ENCODE measurements at regions not wholly inside any gene's neighbourhood (a gene's known extent, or its start where the extent isn't known, plus 50 kb on each side); places are given as distances from the start of the nearest gene placed in this dataset.

- no peak for DNase-seq
Measured at GRCh38 chr2:215681799-215682596, 246.1 kb upstream of the FN1 start.

DNA sequence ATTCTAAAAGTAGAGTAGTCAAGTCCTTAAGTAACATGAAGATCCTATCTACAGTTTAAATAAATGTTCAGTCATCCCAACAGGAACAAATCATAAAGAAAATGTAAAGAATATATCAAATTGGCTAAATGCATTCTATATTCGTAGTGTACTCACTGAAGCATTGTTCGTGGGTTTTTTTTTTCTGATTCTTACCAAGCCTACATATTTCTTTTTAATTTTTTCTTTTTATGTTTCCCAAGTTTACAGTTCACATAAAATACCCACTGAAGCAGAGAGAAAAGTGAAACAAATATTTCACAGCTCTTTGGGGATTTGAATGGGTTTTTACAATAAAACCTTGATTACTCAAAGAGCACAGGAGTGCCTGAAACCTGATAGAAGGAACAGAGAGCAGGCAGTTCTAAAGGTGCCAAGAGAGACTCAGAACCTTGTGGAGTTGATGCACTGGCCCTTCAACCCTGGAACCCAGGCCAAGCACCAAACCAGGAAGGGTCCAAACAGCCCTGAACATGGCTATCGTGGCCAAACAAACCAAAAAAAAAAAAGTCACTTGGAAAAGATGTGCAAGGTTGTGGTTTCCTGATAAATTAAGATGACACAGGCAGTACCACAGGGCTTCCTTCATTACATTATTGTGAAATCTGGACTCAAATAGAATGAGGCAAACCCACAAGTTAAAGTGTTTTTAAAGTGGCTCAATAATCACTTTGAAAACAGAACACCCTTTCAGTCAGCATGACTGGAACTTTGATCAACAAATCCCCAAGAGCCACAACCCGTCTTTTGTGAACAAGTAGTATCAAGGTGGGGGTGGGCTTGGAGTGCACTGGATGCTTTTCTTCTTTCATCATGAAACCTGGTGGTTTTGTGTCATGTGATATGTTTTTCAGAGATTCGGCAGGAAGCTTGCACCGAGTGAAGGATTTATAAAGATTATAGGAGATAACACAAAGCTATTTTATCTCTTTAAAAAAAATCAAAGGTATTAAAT, 245.0 kb upstream of the FN1 start:
- DNase-seq: no peak

- DNase-seq: no peak
Measured at GRCh38 chr2:215678094-215678493, 242.2 kb upstream of the FN1 start.

DNA sequence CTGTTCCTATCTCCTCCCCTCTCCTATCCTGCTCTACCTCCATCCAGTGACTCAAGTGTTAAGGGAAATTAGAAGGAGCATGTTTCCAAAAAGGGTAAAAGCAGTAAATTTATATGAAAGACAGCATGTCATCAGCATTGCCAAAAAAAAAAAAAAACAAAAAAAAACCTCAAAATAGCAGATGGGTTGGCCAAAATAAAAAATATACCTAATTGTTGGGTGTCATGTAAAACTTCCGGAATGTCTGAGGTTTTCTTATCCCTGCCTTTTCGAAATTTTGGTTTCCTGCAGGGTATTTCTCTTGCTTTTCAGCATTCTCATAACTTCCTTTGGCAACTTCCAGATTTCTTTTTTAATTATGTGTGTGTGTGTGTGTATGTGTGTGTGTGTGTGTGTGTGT, 241.6 kb upstream of the FN1 start:
- no peak for DNase-seq

DNA sequence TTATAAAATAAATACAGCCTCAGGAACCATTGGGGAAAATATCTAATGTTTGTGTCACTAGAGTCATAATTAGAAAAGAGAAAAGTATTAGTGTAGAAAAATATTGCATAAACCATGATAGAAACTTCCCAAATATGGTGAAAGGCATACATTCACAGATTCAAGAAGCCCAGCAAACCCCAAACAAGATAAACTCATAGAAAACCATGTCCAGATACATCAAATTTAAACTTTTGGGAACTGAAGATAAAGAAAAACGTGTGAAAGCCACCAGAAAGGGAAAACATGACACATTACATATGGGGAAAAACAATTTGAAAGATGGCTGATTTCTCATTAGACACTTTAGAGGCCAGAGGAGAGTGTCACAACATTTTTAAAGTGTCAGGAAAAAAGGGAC, 236.5 kb upstream of the FN1 start:
- DNase-seq: no peak

DNA sequence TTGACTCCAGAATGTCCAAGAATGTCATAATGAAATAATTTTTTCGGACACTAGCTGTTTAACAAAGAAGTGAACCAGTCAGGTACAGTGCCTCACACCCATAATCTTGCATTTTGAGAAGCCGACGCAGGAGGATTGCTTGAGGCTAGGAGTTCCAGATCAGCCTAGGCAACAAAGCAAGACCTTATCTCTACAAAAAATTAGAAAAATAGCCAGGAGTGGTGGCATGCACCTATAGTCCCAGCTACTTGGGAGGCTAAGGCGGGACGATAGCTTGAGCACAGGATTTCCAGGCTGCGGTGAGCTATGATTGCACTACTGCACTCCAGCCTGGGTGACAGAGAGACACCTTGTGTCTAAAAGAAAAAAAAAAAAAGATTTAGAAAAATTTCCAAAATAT, 235.8 kb upstream of the FN1 start:
- DNase-seq: no peak

DNA sequence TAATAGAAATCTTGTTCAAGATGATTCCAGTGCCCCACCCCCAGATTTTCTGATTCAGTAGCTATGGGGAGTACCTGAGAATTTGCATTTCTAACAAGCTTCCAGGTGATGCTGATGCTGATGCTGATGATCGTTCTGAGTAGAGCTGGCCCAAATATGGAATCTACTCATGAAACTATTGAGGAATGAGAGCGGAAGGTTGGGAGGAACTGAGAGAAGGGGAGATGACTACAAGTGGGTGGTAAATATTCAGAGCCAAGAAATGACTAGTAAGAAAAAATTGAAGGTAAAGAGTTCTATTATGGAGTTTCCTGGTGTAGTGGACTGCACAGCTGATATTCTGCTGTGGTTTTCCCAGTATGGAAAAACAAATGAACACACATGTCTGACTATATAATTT, 235.4 kb upstream of the FN1 start:
- DNase-seq: no peak

GRCh38 chr2:215670396-215670795, 234.5 kb upstream of the FN1 start:
- DNase-seq: no peak

DNA sequence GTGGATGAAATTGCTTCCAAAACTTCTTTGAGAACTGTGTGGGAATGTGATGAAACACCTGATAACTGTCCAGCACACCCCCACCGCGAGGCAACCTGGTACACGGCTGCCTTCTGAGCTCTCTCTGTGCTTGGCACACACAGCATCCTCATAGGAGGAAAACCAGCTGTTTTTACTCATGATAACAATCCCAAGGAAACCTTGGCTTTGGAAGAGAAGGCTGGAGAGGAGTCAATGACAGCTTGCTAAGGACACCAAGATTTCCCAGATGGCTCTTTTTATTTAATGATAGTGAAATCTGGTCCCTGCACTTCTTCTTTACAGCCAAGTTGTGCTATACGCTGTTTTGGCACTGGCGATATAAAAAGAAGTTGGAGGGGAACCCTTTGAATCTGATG, 232.5 kb upstream of the FN1 start:
- no peak for DNase-seq

DNA sequence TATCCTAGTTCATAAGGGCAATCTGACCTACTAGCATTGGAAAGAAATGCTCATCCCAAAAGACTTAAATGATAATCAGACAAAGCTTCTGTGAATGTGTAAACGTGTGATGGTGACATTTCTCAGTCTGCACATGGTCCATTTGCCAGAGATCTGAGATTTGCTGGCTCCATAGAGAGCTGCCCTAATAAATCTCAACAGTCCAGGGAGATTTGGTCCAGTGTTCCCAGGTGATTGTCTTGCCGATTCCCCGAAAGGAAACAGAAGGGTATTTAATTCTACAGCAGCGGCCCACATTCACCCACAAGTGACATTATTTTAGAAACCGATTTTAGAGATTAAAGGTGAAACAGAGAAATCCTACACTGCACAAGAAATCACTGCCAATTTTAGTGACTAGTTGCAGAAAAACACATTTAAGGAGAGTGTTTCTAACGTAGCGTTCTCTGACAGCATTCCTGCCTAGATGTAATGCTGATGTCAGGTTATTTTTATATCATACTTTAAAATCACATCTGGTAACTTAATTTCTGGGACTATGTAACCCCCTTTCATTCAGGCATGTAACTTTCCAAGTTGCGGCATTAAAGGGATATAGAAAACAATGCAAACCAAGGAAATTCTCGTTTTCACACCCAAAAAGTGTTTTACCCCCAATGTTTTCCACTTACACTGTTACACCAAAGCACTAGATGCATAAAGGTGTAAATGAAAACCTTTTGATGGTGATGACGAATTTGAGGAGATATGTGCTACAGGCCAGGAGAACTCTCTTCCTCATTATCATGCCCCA, 231.9 kb upstream of the FN1 start:
- no peak for DNase-seq

- DNase-seq: no peak
Measured at GRCh38 chr2:215664847-215665525, 229.1 kb upstream of the FN1 start.

- no peak for DNase-seq
Measured at GRCh38 chr2:215662715-215663114, 226.8 kb upstream of the FN1 start.

DNA sequence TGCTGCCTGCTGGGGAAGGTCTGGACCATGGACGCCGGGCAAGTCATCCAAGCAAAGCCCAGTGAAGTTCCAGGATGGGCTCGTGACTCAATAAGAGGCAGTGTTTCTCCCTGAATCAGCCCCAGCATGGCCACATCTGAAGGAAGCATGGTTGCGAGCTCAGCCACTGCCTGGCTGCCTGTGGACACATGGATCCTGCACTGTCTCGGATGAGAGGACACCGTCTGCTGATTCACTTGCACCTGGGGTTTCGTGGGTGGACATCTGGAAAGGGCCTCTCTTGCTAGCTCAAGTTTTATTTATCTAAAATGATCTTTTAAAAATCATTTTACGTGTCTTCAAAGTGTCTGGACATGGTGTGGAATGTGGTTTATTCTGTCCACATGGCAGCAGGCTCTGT, 224.8 kb upstream of the FN1 start:
- no peak for DNase-seq

- no peak for DNase-seq
Measured at GRCh38 chr2:215659650-215660049, 223.8 kb upstream of the FN1 start.

GRCh38 chr2:215658635-215659305, 222.9 kb upstream of the FN1 start:
- no peak for DNase-seq

DNA sequence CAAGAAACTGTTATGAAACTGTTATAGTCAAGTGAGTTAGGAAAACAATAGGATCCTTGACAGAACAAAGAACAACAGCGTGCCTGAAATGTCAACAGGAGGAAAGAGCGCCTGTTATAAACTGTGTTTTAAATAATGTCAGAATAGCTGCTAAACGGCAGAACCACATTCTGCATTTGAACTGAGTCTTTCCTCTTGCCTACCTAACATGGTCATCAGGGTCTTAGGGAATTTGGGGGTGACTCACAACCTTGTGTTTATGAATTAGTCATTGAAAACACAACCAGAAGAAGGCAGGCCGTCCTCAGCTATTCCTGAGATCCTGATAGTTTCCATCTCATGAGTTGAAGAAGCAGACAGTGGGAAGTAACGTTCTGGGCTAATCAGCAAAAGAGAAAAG, 222.0 kb upstream of the FN1 start:
- no peak for DNase-seq

- DNase-seq: no peak
Measured at GRCh38 chr2:215654148-215654819, 218.4 kb upstream of the FN1 start.

DNA sequence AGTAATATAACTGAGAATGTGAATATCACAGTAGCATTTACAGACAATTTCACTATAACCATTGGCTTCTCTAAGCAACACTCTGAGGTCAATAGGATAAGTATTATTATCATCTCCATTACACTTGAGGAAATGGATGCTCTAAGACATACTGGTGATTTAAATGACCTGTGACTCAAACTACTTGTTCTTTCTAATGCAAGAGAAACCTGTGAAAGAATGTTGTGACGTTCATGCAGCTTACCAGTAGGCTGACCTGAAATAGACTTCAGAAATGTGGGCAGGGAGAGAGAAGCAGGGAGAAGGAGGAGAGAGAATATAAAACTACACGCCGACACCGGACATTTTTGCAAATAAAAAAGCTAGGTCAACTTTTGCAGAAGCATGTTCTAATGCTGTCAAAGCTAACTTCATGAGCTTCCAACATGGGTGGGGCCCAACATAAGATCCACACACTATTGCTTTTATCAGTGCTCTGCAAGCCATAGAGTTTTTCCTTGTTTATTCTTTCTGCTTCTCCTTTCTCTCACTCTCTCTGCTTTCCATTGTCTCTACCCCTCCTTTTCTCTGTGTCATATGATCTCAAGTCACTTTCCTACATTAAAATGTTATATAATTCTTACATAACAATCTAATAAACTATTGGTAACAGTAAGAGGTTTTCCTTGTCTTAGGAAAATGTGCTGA, 217.6 kb upstream of the FN1 start:
- no peak for DNase-seq

- no peak for DNase-seq
Measured at GRCh38 chr2:215652388-215652787, 216.5 kb upstream of the FN1 start.

DNA sequence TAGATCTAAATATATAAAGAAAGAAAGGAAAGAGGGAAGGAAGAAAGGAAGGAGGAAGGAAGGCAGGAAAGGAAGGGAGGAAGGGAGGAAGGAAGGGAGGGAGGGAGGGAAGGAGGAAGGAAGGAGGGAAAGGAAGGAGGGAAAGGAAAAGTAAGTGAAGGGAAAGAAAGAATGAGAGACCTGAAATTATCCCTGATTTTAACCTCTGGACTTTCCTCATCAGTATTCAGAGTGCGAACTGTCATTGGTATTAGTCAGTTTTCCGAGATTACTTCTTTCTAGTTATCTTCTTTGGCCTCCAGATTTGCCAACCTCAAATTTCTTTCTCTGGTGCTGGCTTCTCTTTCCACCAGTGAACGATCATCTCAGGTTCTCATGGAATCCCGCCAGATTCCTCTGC, 215.5 kb upstream of the FN1 start:
- DNase-seq: no peak

Data from NCI-H1048 (cell line).